ENCODE measurements at regions not wholly inside any gene's neighbourhood (a gene's known extent, or its start where the extent isn't known, plus 50 kb on each side); places are given as distances from the start of the nearest gene placed in this dataset.
"Not testable (repeated sequence)": the region's sequence is repeated elsewhere in the genome, so short reads cannot be mapped to it uniquely, and the experiment has no call there.

GRCh38 chr1:172912765-172913260 is 137.9 kb downstream of the TNFSF18 start:
- DNase-seq (ENCODE audit: low read depth in 4 of 4, low spot score in 2 of 4), result no peak

DNA sequence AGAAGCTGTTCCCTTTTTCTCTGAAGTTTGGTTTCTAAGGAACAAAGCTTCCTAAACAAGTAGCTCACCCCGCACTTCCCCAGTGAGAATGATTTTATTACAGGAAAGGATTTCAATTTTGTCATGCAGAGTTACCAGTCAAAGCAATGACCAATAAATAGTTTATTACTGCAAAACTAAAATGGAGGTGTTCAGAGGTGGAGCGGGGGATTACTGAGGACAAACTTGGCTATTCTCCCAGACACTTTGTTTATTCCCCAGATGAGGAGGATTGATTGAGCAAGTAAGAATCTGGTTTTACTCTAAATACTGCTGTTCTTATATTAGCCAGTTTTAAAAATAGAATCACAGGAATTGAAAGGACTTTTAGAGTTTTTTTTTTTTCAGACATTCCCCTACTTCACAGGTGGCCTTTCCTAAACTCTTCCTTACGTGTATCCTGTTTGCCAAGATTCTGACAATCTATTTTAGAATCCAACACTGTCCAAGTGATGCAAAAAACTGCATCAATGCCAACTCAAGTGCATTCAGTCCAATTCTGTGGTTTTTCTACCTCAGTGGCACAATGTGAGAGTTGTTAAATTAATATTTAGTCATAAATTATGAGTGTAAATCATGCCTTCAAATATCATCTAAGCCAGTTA is 136.1 kb downstream of the TNFSF18 start:
- no peak for DNase-seq (ENCODE audit: low read depth in 4 of 4, low spot score in 2 of 4)

GRCh38 chr1:172915271-172915670 is 135.5 kb downstream of the TNFSF18 start:
- no peak for DNase-seq (ENCODE audit: low read depth in 4 of 4, low spot score in 2 of 4)

DNA sequence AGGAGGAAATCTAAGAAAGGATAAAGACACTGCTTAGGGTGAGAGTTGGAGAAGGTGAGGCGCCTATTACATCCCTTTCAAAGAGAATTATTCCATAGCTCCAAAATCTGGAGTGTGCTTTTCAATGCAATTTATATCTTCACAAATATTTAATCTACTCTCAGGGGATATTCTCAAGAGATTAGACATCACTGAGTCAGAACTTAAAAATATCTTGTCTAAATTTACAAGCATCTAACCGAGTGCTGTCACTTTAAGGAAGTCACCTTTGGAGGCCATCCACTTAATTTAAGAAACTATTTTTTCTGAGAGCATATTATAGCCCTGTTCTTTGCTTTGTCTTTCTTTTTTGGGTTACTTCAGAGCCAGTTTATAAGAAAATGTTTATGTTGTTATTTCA is 134.6 kb downstream of the TNFSF18 start:
- no peak for DNase-seq (ENCODE audit: low read depth in 4 of 4, low spot score in 2 of 4)

DNA sequence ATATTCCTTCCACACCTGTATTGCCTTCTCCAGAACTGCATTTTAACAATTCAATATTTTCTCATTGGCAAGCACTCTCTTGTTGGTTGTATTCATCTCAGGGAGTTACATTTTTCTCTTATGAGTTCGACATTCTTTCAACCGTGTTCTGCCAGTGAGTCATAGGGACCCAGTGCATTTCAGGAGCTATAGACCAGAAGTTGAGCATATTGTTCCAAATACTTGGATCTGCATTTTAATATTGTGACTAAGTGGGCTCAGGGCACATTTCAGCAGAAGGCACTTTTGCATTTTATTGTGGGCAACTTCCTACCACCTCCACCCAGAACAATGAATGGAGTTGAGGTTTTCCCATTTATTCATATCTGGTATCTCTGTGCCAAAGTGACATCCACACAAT is 132.8 kb downstream of the TNFSF18 start:
- no peak for DNase-seq (ENCODE audit: low read depth in 4 of 4, low spot score in 2 of 4)

GRCh38 chr1:172918478-172918877 is 132.3 kb downstream of the TNFSF18 start:
- DNase-seq (ENCODE audit: low read depth in 4 of 4, low spot score in 2 of 4), result no peak

- no peak for DNase-seq (ENCODE audit: low read depth in 4 of 4, low spot score in 2 of 4)
Observed at GRCh38 chr1:172926070-172926469, 124.7 kb downstream of the TNFSF18 start.

DNA sequence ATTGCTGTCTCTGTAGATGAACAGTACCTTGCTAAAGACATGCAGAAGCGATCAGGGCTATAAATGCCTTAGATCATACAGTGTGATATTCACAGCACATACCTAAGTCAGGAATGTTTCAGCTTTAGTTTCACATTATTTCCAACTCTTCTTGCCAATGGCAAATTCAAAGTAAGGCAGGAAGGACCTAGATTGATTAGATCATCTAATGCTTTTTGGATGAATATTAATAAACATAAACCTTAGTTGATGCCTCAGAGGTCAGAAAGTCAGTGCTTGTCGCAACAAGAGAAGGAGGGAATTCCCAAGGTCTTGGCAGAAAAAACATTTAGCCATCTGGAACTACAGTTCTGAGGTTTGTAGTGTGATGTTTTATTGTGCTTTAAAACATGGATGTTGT is 122.3 kb downstream of the TNFSF18 start:
- no peak for DNase-seq (ENCODE audit: low read depth in 4 of 4, low spot score in 2 of 4)

DNA sequence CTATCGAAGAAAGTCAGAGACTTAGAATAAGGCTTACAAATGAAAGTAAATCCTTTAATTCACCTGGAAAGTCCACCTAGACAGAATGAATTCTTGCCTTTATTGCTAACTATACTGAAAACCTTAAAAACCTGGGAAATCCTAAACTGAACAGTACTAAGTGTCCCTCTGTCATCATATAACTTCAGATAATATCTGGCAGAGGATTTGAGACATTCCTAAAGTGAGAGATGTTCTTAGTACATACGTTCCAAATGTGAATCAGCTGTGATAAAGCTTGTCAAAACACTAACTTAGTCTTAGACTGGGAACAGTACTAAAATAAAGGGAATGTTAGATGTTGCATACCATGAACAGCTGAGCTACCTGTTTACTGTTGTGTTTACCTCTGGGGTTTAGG is 121.7 kb downstream of the TNFSF18 start:
- no peak for DNase-seq (ENCODE audit: low read depth in 4 of 4, low spot score in 2 of 4)

DNA sequence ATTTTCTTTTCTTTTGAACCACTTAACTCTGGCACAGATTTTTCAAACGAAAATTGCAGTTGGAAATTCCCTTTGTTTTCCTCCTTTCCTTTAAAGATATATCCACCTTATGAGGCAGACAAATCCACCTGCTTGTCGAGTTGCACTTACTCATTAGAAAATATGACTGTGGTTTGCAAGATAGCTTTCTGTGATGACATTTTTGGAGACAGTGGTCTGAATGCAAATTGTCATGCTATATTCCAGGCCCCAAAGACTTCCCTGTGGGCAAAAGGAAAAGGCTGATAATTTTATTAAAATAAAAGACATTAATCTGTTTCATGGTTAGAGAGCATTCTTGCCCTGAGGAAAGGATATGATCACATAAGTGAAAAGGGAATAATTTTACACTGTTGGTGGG is 120.6 kb downstream of the TNFSF18 start:
- DNase-seq (ENCODE audit: low read depth in 4 of 4, low spot score in 2 of 4), result no peak

DNA sequence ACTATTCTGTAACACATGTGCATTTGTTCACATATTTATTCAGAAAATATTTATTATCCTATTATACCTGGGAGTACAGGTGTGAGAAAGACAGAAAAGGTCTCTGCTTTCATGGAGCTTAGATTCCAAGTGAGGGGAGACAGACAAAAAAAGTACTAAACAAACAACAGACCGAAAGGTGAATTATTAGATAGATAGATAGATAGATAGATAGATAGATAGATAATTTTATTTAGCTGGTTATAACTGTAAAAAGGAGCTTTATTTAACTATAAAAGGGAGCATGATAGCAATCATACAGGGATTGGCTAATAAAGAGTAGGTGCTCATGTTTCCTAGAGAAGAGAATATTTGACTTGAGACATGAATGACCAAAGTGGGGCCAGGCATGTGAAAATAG is 119.4 kb downstream of the TNFSF18 start:
- no peak for DNase-seq (ENCODE audit: low read depth in 4 of 4, low spot score in 2 of 4)

- DNase-seq (ENCODE audit: low read depth in 4 of 4, low spot score in 2 of 4), result no peak
Observed at GRCh38 chr1:172931761-172932160, 119.0 kb downstream of the TNFSF18 start.

GRCh38 chr1:172932981-172933380 is 117.8 kb downstream of the TNFSF18 start:
- DNase-seq (ENCODE audit: low read depth in 4 of 4, low spot score in 2 of 4), result no peak

DNA sequence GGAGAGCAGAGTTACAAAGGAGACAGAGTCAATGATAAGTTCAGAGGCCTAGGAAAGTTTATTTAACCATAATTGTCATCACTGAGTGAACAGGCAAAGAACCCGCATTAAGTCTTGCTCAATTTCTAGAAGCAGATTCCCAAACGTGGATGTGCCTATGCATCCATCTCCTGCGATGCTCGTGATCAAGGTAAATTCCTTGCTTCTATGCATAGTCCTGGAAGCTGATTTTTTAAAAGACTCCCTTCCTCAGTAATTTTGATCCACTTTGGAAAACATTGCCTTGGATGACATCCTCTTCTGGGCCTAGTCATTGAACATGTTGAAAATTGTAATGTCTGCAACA is 116.4 kb downstream of the TNFSF18 start:
- no peak for DNase-seq (ENCODE audit: low read depth in 4 of 4, low spot score in 2 of 4)

GRCh38 chr1:172935062-172935592 is 115.6 kb downstream of the TNFSF18 start:
- no peak for DNase-seq (ENCODE audit: low read depth in 4 of 4, low spot score in 2 of 4)

- no peak for DNase-seq (ENCODE audit: low read depth in 4 of 4, low spot score in 2 of 4)
Observed at GRCh38 chr1:172936088-172936645, 114.6 kb downstream of the TNFSF18 start.

GRCh38 chr1:172938681-172939080 is 112.1 kb downstream of the TNFSF18 start:
- no peak for DNase-seq (ENCODE audit: low read depth in 4 of 4, low spot score in 2 of 4)

DNA sequence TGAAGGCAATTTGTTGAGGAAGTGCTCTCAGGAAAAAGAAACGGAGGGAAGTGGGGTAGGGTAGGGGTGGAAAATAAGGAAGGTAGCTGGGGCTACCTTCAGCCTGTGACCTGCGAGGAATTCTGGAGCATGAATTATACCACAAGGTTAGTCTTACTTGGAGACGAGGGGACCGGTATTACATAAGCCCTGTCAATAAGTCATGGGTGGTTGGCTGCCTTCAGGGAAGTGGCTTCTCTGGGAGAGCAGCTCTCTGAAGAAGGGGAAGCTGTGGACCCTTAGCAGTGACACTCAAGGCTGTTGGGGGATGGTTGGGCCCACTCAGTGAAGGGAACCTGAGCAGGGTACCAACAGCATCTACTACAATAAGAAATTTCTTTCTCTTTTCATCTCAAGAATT is 111.3 kb downstream of the TNFSF18 start:
- DNase-seq (ENCODE audit: low read depth in 4 of 4, low spot score in 2 of 4), result no peak

DNA sequence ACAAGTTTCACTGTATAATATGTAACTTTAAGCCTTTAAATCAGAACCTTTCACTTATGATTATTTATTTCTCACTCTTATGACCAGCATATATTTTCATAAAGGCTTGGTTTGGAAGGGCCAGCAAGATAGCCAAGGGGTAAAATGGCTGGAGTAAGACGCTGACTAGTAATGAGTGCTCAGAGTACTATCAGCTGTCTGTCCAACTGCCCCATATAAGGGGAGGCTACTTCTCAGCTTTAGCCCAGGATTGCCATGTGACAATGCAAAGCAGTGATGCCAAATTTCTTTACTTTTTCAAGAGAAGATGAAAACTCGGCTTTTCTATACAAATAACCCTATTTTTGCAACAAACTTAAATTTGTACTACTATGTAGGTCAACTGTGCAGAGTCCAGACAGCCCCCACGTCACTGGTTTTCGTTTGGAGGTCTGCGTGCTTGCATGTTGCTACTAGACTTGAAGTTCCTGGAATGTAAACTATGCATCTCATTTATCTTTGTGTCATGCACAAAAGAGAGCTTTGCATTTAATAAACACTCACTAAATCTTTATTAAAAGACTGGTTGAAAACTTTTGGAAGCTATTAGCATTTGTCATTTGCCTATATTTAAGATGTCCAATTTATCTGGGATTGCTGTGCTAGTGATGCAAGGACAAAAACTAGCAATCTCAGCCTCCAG is 110.4 kb downstream of the TNFSF18 start:
- DNase-seq (ENCODE audit: low read depth in 4 of 4, low spot score in 2 of 4), result peak; percentile 7 to 31 (median 19)

DNA sequence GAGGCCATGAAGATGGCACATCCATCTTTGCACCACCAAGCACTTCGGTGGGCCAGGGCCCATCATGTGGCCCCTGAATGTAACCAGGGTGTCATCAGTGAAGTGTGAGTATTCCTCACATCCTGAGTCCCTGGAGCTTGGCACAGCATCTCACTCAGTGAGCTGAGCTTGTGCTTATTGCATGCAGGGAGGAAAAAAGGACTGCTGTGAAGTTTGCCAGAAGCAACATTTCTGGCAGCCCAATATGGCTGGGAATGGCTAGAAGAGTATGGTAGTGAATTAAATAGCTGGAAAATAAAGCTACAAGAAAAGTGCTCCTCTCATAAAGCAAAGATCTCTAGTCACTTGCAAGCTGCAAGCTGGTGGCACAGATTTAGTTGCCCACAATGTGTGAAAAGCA is 109.3 kb downstream of the TNFSF18 start:
- DNase-seq (ENCODE audit: low read depth in 4 of 4, low spot score in 2 of 4), result no peak

- DNase-seq (ENCODE audit: low read depth in 4 of 4, low spot score in 2 of 4), result no peak
Observed at GRCh38 chr1:172941945-172942344, 108.8 kb downstream of the TNFSF18 start.

DNA sequence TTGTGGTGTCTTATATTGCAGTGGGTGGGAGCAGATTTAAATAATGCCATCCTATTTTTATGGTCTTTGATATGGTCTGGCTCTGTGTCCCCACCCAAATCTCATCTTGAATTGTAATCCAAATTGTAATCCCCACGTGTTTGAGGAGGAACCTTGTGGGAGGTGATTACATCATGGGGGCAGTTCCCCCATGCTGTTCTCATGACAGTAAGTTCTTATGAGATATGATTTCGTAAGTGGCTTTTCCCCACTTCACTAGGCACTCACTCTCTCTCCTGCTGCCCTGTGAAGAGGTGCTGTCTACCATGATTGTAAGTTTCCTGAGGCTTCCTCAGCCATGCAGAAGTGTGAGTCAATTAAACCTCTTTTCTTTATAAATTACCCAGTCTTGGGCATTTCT is 107.6 kb downstream of the TNFSF18 start:
- not testable (repeated sequence) for DNase-seq (ENCODE audit: low read depth in 4 of 4, low spot score in 2 of 4)

All from left renal cortex interstitium (tissue), 4 donors.